HG02970 (cell line): ENCODE measurements at regions not wholly inside any gene's neighbourhood (a gene's known extent, or its start where the extent isn't known, plus 50 kb on each side); places are given as distances from the start of the nearest gene placed in this dataset.
"Not testable (repeated sequence)": the region's sequence is repeated elsewhere in the genome, so short reads cannot be mapped to it uniquely, and the experiment has no call there.

Experiments
- ATAC-seq: cut with Tn5 transposase; IDR thresholded peaks from one replicate; pipeline ENCODE4 v1.9.1; 2021; ENCODE audit warnings: mild to moderate bottlenecking, moderate library complexity, moderate number of reproducible peaks; ENCODE audit not compliant: unreplicated experiment, low FRiP score

DNA sequence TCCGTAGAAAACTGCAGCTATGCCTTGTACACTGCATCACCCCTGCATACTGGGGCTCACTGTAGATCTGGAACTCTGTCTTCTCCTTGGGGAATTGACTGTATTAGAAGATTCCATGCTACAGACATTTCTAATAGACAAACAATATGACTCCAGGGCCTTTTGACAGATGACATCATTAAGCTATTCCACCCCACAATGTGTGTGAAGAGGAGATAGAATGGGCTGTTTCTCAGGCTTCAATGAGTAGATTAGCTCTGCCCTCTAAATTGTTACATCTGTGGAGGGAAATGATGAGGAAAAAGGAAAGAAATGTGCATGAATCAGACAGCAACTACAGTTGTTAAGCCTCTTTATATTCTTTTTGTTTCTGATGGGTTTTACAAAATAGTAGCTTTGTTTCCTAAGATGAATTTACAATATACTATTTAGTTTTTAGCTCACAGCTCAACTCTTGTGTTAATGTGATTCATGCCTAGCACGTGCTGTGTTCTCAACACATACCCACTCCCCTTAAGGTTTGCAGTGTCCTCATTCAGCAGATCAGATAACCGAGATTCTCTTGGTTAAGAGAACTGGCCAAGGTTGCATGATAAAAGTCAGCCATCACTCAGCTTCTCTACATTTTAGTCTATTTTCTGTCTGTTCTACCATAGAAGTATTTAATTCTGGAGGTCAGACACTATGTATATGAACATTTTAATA lies 281.6 kb upstream of the NBPF12 start:
- not testable (repeated sequence) for ATAC-seq

DNA sequence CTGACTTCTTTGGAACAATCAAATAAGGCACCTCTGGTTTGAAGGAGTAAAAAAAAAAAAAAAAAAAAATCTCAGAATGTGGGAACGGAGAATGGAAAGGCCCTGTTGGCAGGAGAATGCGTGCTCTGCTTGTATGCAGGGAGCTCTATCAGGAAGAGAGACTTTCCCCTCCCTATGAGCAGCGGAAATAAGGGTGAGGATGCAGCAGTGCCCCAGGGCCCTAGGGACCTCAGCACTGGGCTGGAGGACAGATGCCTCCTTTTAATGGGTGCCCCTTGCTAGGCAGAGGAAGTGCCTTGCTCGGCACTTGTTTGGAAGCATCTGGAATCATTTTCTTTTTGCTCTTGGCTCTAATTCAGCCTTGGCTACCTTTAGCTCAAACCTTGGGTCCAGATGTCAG lies 283.4 kb upstream of the NBPF12 start:
- not testable (repeated sequence) for ATAC-seq

DNA sequence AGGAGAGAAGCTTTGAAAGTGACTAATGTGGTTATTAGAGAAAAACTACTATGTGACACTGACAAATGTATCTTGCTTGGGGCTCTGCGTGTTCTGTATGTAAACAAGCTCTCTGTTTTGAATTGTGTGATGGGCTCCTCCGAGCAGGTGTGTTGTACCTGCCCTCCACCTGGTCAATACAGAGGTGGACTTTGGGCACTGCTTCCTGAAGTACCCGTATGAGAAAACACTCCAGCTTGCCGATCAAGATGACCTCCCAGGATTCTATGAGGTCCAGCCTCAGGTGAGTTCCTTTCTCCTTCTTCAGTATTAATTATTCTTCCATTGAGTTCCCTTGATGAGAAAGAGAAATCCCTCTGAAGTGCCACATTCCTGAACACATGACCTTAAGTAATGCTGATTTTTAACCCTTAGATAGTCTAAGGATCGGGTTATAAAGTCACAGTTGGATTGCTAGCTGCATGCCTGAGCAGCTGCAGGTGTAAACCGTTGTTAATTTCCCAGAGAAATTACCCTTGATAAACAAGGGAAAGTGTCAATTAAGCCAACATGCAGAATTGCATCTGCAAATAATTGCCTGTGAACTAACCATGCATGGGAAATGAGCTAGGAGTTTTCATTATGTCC lies 292.0 kb upstream of the NBPF12 start:
- ATAC-seq: not testable (repeated sequence)

DNA sequence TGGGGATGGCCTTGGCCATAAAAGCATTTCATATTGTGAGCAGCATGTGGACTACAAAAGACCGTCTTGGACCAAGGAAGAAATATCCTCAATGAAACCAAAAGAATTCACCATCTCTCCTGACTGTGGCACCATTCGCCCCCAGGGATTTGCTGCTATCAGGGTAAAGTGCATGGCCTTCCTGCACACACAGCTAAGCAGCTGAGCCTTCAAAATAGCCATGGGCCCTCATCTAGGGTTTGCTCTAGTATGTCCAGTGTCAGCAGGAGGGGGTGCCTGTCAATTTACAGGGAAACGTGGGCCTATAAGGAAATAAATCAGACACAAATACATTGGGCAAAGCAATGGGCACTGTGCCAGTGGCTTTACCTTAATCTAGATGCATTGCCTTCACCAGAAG lies 296.6 kb upstream of the NBPF12 start:
- not testable (repeated sequence) for ATAC-seq

DNA sequence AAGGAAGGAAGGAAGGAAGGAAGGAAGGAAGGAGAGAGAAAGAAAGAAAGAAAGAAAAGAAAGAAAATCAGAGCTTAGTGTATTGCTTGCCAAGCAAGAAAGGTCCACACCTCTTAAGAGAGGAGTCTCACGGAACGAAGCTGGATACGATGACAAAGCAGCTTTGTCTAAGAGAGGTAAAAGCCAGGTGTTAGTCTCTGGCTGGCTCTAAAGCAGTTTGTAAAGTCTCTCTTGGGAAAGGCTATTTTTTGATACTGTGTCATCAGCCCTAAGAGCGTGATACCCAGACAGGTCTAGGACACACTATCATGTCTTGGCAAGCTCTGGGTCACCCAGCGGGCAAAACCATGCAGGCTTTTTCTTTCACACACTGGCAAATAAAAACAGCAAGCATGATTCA lies 297.5 kb upstream of the NBPF12 start:
- not testable (repeated sequence) for ATAC-seq

DNA sequence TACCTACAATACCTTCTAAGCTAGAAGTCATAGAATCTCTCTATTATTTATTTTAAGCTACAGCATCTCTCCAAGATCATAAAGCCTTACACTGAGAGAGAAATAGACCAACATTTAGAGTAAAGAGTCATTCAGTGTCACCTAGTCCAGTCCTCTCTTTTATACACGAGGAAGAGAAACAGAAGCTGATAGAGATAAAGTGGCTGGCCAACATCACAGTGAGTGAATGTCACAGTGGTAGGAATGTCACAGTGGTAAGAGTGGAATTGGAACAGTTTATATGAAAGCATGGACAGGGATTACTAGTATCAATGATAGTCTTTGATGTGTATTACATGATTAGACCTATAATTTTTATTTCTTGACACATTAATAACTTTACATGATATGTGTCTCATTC lies 307.8 kb upstream of the NBPF12 start:
- ATAC-seq: not testable (repeated sequence)

DNA sequence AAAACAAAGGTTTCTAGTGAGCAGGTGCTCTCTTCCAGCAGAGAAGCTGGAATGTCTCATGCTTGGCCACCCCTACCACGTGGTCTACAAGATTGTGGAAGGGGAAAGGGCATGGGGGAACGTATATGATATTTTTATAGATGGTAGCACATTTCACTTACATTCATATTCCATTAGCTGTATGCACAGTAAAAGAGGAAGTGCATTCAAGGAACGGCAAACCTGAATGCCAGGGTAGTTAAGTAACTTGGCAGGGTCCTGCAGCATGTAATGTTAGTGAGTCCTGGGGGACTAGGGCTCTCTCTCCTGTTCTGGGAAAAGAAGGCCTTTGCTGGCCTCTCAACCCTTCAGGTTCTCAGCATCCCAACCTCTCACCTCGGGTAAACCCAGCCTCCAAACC lies 319.5 kb upstream of the NBPF12 start:
- not testable (repeated sequence) for ATAC-seq

DNA sequence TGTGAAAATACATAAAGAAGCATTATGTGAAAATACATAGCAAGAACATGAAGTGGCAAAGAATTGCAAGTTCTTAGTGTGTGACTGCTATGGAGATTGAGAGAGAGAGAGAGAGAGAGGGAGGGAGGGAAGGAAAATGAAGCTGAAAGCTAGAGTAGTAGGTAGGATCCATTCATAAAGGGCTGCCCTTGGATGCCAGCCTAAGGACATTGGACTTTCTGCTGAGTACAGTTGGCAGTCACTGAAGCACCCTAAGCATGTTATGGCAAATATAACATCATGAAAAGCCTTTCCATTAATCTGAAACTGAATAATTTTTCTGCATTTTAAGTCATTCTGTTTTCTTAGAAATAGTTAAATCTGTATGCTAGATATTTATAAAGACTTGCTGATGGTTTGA lies 333.4 kb upstream of the NBPF12 start:
- not testable (repeated sequence) for ATAC-seq

DNA sequence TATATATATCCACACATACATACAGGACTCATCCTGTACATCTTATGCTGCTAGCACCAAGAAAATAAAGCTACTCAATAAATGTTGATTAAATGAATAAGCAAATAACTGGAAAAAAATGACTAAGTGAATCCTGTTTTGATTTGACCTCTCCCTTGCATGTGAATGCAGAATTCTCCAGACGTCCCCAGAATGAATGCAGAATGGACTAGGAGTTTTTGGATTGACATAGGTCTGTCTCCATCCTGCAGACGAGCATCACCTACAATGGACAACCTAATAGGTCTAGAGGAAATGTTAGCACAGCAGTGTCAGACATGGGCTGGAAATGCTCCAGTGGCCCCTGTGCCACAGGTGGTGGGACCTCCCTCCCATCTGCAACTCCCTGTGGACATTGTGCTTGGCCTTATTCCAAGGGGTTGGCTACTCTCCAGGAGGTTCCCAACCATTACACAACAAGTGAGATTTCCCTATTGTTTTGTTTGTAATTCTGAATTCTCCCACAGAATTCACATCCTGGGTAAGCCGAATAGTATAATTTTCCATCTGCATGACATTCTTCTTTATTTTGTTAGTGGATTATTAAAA lies 337.3 kb upstream of the NBPF12 start:
- ATAC-seq: not testable (repeated sequence)

DNA sequence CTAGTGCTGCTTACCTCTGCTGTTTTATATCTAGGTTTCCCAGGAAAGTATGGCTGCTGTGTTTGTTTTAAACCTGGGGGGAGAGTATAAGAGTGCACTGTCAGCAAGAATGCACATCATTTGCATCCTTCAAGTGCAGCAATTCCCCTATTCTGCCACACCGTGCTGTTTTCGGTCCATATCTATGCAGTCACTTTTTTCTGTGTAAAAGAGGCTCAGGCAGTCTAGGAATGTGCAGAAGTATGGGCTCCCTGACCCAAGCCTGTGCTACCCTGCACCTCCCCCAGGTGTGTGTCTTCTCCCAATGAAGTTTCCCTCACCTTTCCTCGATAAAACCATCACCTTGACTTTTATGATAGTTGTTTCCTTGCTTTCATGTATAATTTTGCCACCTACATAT lies 338.2 kb upstream of the NBPF12 start:
- not testable (repeated sequence) for ATAC-seq

DNA sequence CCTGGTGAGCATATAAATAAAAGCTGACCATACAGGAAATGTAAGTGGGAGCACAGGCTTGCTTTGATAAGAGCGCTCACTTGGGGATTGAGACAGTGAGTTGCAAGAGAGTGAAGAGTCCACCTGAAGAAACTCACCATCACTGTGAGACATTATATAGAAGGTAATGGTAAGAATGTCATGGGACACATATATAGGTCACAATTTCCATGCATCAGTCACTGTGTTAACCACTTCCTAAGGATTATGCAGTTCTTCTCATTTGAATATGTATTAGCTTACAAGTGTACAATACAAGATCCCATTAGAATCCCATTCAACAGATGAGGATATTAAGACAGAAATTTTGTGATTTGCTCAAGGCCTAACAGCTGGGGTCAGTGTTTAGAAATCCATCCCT lies 352.4 kb upstream of the NOTCH2NLA start:
- not testable (repeated sequence) for ATAC-seq

DNA sequence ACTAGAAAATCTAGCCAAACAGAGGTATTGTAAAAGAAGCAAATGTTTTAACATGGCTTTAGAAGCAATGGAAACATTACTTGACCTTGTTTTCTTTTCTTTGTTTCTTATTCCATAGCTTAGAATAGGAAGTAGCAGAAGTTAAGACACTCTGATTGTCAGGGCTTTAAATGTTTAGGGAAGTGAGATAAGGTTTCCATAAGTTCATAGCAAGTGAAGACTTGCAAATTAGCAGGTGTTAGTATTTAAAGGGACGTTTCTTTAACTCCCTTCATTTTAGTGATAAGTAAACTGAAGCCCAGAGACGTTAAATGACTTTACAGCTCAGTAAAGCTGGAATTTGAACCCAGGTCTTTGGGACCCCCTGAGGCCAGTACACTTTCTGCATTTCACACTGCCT lies 338.7 kb upstream of the NOTCH2NLA start:
- not testable (repeated sequence) for ATAC-seq

DNA sequence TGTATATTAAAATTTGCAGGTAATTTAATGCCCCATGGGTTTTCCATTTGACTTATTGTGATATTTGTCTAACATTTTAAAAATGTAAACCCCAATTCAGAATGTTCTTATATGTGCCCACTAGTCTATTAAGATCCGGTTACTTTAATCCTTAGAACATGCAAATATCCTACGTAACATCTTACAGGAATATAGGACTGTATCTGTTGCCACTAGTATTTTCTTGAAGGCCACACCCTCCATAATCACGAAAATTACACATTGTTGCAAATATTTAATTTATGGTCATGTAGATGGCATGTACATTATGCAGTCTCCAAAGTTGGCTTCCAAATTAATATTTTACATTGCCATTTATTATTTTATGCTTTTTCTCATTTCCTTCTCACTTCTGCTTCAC lies 329.2 kb upstream of the NOTCH2NLA start:
- ATAC-seq: not testable (repeated sequence)

DNA sequence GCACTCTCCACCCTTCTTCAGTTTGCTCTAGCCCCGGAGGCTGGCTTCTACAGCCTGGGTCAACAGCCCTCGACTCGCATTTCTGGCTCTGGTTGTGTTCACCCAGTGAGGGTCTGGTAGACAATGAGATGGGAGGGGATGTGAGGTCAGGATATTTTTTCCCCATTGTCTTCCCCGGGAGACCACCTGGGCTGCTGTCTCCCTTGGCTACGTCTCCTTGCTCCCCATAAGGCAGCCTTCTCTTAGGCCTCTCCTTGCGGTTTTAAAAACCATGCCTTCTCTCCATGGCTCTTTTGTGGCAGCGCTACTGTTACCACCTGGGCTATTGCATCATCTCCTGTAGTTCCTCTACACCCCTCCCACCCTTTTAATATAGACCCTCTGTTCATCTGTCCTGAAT lies 327.6 kb upstream of the NOTCH2NLA start:
- not testable (repeated sequence) for ATAC-seq

DNA sequence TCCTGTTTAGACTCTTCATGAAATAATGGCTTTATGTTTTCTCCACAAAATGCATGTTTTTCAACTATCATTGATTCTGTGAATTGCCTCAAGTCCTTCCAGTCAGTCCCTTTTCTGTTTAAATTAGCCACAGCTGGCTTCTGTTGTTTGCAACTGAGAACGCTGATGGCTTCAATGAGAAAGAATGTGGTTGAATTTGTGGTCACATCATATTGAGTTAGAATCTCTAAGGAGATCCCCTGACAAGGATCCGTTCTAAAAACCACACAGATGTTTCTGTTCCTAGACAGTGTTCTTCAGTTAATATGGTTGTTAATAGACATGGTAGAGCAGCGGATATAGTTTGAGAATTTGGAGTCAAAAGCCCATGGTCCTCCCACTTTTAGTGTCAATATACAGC lies 323.6 kb upstream of the NOTCH2NLA start:
- ATAC-seq: not testable (repeated sequence)

DNA sequence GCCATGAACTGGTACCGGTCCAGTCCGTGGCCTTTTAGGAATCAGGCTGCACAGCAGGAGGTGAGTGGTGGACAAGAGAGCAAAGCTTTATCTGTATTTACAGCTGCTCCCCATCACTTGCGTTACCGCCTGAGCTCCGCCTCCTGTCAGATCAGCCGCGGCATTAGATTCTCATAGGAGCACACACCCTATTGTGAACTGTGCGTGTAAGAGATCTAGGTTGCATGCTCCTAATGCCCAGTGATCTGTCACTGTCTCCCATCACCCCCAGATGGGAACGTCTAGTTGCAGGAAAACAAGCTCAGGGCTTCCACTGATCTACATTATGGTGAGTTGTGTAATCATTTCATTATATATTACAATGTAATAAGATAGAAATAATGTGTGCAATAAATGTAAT lies 319.9 kb upstream of the NOTCH2NLA start:
- ATAC-seq: not testable (repeated sequence)

DNA sequence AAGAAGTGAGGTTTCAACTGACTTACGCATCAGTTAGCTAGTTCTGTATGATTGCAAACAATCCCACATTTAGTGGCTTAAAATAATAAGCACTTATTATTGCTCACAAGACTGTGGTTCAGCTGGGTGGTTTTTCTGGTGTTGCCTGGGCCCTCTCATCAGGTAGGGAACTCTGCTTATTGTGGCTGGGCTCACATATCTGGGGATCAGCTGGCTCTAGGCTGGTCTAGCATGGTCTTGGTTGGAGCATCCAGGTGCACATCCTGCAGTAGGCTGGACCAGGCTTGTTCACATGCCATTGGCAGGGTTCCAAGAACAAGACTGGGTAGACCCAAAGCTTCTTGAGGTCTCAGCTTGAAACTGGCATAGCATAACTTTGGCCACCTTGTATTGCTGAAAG lies 317.4 kb upstream of the NOTCH2NLA start:
- not testable (repeated sequence) for ATAC-seq

DNA sequence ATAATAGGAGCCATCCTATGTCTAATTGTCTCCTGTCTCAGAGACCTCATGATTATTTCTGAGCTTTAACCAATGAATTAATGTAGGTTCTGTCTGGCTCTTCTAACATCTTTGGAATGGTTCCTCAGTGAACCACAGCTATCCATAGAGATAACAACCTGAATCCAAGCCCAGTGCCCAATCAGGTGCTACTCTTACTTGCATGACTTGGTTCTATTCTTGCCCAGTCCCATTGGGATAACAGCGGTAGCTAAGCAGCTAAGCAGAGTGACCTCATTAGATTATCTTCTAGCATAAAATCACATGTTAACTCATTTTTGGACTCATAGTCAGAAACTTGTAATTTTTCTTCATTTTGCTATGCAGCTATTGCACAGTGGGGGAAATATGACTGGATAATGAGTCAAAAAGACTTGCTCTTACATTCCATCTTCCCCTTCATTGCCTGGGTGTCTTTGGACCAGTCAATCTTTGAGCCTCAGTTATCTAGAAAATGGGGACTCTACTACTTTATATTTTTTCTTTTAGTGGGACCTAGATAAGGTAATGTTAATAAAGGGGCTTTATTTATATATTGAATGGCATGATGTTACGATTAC lies 309.1 kb upstream of the NOTCH2NLA start:
- not testable (repeated sequence) for ATAC-seq

DNA sequence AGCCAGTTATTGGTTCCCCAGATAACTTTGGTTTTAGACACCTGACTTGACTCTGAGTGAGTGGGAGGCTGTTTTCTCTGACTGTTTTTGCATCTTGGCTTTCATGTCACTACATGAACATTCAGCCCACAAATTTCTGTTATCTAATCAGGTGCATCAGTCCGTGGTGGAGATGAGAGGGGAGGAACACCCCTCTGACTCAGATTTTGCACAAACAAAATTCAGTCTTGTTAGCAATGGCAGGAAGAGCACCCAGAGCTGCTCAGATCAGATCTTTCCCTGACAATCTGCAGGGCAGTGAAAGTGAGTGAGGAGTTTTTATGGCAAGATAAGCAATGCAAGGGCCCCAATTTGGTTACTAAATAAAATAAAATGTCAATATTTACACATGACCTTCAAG lies 307.2 kb upstream of the NOTCH2NLA start:
- ATAC-seq: not testable (repeated sequence)

DNA sequence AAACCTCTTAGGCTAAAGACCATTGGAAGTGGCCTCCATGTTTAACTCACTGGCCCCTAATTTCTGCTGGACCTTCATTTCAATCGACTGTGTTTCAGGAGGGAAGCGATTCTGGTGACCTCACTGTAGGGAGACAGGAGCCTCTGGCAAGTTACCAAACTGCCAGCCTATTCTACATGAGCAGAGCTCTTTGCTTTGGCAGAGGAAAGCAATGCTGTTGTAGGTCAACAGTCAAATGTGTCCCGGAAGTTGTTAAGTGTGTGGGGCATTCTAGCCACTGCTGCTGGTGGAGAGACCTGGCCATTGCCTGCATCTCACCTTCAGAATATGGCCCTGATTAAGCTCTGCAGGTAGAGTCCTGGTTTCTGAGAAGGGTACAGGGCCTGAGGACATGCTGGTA lies 306.8 kb upstream of the NOTCH2NLA start:
- not testable (repeated sequence) for ATAC-seq

DNA sequence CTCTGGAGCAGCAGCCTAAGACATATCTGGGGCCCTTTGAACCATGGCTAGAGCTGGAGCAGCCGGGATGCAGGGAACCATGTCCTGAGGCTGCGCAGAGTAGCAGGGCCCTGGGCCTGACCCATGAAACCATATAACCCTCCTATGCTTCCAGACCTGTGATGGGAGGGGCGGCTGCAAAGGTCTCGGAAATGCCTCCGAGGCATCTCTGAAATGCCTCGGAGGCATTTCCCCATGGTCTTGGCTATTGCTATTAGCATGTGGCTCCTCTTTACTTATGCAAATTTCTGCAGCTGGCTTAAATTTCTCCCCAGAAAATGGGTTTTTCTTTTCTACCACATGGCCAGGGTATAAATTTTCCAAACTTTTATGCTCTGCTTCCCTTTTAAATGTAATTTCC lies 302.1 kb upstream of the NOTCH2NLA start:
- ATAC-seq: not testable (repeated sequence)
